ENCODE measurements at regions not wholly inside any gene's neighbourhood (a gene's known extent, or its start where the extent isn't known, plus 50 kb on each side); places are given as distances from the start of the nearest gene placed in this dataset.

DNA sequence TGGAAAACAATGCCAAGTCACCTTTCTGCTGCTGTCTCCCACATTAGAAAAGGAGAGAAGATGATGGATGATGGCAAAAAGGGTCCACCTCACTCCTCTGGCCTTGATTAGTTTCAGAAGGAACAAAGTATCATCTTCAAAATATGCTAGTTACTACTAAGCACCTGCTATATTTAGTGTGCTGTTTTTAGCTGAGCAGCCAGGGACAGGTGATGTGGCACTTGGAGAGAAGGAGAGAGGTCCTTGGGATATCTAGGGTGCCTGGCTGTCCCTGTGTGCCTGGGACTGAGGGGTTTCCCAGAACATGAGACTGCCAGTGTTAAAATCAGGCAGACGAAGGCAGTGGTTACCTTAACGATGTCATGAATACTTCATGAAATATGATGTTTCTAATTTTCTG, 235.5 kb upstream of the NT5C1B start:
- TF ChIP-seq, protein P1, sequence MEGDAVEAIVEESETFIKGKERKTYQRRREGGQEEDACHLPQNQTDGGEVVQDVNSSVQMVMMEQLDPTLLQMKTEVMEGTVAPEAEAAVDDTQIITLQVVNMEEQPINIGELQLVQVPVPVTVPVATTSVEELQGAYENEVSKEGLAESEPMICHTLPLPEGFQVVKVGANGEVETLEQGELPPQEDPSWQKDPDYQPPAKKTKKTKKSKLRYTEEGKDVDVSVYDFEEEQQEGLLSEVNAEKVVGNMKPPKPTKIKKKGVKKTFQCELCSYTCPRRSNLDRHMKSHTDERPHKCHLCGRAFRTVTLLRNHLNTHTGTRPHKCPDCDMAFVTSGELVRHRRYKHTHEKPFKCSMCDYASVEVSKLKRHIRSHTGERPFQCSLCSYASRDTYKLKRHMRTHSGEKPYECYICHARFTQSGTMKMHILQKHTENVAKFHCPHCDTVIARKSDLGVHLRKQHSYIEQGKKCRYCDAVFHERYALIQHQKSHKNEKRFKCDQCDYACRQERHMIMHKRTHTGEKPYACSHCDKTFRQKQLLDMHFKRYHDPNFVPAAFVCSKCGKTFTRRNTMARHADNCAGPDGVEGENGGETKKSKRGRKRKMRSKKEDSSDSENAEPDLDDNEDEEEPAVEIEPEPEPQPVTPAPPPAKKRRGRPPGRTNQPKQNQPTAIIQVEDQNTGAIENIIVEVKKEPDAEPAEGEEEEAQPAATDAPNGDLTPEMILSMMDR (IDR thresholded peaks at IDR 0.05; ENCODE audit: low read depth, low read length): no peak
- H3K4me3 ChIP-seq (ENCODE audit: low read depth, low read length): no peak overlapping the region

DNA sequence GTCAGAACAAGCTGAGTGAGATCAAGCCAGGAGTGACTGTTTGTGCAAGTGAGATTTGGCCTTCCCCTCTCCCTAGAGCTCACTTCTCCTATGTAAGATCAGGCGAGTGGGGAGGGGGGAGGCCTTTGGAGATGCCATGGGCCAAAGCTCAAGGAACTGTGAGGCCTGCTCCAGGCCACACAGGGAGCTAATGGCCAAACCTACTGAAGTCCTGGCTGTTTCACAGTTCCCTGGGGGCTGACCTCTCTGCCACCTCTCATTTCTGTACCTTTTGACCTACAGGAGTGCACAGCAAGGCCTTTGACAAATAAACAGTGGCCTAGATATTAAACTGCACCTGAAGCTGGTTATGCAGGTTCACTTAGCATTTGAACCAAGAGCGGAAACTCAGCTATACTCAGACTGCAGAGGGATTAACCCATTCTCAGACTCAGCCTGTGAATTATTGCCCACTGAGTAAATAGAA, 235.0 kb upstream of the NT5C1B start:
- TF ChIP-seq, protein P1 (IDR thresholded peaks at IDR 0.05; ENCODE audit: low read depth, low read length): no peak
- no peak overlapping the region for H3K4me3 ChIP-seq (ENCODE audit: low read depth, low read length)

DNA sequence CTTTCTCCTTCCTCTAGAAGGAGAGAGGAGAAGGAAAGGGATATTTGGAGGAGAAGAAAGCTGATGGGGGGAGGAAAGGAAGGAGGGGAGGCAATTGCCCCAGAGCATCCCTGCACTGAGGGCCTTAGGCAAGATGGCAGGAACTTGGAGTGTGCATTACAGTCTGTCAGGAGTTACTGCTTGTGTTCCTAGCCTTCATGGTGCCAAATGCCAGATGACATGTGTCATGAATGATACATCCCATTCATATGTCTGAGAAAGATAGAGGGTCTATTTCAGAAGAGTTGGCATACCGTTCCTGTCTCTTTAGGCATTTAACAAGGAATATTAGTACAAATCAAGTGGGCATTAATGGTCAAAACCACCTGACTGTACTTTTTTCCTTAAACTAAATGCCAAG, 232.1 kb upstream of the NT5C1B start:
- no peak overlapping the region for H3K4me3 ChIP-seq (ENCODE audit: low read depth, low read length)
- TF ChIP-seq, protein P1 (IDR thresholded peaks at IDR 0.05; ENCODE audit: low read depth, low read length): no peak

DNA sequence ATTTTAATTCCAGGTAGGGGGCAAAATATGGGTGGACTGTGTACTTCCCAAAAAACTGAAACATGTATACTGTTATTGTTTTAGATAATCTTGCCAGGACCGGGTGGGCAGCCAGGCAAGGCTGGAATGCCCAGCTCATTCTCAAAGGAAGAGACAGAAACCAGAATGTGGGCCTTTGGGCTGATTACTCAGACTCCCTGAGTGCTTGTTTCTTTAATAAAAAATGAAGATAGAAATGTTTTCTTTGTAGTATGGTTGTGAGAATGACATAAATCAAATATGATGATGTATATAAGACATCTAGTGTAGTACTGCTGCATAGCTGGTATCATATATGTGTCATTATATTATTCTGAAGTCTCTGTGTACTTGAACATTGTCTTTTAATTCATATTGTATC, 231.6 kb upstream of the NT5C1B start:
- TF ChIP-seq, protein P1 (IDR thresholded peaks at IDR 0.05; ENCODE audit: low read depth, low read length): no peak

DNA sequence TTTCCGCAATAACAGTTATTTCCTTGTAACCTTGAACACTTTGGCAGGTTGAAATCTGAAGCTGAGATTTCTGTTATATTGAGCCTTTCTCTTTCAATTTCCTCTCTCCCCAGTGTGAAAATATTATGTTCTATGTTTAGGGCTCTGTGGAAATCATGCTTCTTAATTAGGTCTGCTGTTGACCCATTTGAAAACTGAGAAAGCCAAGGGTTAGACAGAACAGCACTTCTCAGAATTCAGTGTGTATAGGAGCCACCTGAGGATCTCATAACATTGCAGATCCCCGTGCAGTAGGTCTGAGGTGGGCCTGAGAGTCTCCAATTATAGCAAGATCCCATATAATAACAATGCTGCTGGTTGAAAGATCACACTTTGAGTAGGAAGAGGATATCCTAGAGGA, 230.2 kb upstream of the NT5C1B start:
- TF ChIP-seq, protein P1 (IDR thresholded peaks at IDR 0.05; ENCODE audit: low read depth, low read length): no peak
- H3K4me3 ChIP-seq (ENCODE audit: low read depth, low read length): no peak overlapping the region

More for the DNA sequence above, 231.6 kb upstream of the NT5C1B start:
- H3K4me3 ChIP-seq (ENCODE audit: low read depth, low read length): no peak overlapping the region

DNA sequence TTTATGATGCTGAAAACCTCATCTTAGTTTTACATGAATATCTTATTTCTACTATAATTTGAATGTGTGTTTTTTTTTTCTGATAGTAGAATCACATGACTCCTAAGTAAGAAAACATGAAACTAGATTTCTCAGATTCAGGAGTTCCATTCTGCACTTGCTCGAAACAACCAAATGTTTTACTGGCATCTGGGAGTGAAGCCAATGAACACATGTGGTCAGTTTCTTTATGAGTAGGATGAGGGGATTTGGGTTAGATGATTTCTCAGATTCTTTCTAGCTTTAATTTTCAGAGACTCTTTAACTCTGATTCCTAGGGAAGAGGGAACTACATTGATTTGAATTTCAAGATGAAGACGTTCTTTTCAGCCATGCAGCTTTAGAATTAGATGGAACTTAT, 225.0 kb upstream of the NT5C1B start:
- H3K4me3 ChIP-seq (ENCODE audit: low read depth, low read length): no peak overlapping the region
- TF ChIP-seq, protein P1 (IDR thresholded peaks at IDR 0.05; ENCODE audit: low read depth, low read length): no peak

DNA sequence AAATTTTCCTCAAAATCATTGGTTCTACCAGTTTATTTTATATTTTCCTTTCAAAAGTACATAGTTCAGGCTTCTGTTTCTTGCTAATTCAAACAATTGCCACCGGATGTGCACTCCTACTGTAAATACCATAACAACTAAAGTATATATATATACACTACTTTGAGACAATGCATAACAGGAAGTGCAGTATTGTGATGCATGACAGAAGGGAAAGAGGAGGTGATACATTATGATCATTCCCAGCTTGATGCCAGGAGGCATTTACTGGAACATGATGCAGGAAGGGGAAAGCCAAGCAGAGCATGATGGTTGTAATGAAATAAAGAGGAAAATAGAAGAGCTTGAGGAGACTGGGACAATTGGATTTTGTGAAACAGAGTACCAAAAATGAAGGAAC, 215.2 kb upstream of the NT5C1B start:
- no peak overlapping the region for H3K4me3 ChIP-seq (ENCODE audit: low read depth, low read length)
- TF ChIP-seq, protein P1 (IDR thresholded peaks at IDR 0.05; ENCODE audit: low read depth, low read length): no peak
